Nephron progenitor cell (in vitro differentiated cells): ENCODE measurements at regions not wholly inside any gene's neighbourhood (a gene's known extent, or its start where the extent isn't known, plus 50 kb on each side); places are given as distances from the start of the nearest gene placed in this dataset.

Source experiments
- DNase-seq: peaks from one replicate; pipeline ENCODE4 v3.0.0; 2021
- H3K27ac Mint-ChIP-seq: 2 replicates; pipeline ENCODE4 v1.8.0; 2021; ENCODE audit warnings: mild to moderate bottlenecking, moderate library complexity, mixed read lengths
- H3K27me3 Mint-ChIP-seq: 2 replicates; pipeline ENCODE4 v1.8.0; 2021; ENCODE audit warnings: mild to moderate bottlenecking, low read depth, mixed read lengths; ENCODE audit not compliant: poor library complexity
- H3K36me3 Mint-ChIP-seq: 2 replicates; pipeline ENCODE4 v1.8.0; 2021; ENCODE audit warnings: low read depth, mixed read lengths
- H3K4me1 Mint-ChIP-seq: 2 replicates; pipeline ENCODE4 v1.8.0; 2021; ENCODE audit warnings: mixed read lengths
- H3K4me3 Mint-ChIP-seq: 2 replicates; pipeline ENCODE4 v1.8.0; 2021; ENCODE audit warnings: mild to moderate bottlenecking, moderate library complexity, mixed read lengths
- H3K9me3 Mint-ChIP-seq: 2 replicates; pipeline ENCODE4 v1.8.0; 2021; ENCODE audit warnings: mild to moderate bottlenecking, moderate library complexity, mixed read lengths
- TF ChIP-seq, protein P1 (sequence below): fragments of 200-600 bp; sonication (generic); IDR thresholded peaks from 2 replicates; pipeline ENCODE4 v1.5.0; 2021; ENCODE audit warnings: antibody characterized with exemption

DNA sequence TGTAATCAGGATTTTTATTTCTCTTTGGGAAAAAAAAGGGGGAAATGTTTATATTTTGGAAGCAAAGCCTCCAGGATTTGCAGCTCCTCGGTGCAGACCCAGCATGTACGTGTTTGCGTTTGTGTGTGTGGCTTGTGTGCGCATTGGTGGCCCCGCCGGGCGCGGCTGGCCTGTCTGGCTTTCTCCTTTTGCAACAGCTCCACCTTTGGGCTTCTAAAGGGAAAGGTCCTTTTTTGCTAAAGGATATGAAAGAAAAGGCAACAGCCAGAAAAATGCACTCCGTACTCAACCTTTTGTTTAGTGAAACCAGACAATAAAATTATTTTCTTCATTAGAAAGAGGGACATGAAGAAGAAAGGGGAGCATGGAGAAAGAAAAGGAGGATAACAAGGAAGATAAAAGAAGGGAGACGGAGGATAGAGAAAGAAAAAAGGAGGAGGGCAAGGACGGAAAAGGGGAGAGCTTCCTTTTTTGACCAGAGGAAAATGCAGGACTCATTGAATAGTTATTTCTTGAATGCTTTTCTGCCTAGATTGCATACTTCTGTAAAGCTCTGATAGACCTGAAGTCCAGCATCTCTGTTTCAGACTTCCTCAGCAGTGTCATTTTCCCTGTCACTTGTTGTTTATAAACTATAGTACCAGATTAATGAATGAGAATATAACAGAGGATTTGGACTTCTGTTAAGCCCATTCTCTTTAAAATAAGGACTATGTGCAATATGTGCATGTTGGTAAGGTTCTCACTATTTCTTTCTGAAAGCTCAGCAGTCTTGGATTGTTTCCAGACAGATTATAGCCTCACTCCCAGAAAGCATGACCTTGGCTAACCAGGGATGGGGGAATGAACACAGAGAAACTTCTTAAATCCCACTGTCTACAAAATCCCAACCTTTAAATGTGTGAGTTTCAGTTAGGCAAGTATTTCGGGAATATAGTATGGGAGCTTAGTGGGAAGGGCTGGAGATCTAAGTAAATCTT is 563.1 kb upstream of the PIK3C3 start:
- H3K27me3 Mint-ChIP-seq = no peaks in the 10 kb centered on the region
- peak; percentile 73 for DNase-seq
- TF ChIP-seq, protein P1, sequence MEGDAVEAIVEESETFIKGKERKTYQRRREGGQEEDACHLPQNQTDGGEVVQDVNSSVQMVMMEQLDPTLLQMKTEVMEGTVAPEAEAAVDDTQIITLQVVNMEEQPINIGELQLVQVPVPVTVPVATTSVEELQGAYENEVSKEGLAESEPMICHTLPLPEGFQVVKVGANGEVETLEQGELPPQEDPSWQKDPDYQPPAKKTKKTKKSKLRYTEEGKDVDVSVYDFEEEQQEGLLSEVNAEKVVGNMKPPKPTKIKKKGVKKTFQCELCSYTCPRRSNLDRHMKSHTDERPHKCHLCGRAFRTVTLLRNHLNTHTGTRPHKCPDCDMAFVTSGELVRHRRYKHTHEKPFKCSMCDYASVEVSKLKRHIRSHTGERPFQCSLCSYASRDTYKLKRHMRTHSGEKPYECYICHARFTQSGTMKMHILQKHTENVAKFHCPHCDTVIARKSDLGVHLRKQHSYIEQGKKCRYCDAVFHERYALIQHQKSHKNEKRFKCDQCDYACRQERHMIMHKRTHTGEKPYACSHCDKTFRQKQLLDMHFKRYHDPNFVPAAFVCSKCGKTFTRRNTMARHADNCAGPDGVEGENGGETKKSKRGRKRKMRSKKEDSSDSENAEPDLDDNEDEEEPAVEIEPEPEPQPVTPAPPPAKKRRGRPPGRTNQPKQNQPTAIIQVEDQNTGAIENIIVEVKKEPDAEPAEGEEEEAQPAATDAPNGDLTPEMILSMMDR = peak; percentile 74
- H3K4me1 Mint-ChIP-seq = peaks cover 42% of the 10 kb centered on the region
- H3K4me3 Mint-ChIP-seq = peak overlapping the region; percentile 77
- no peaks in the 10 kb centered on the region for H3K36me3 Mint-ChIP-seq
- no peak overlapping the region for H3K27ac Mint-ChIP-seq
- no peaks in the 10 kb centered on the region for H3K9me3 Mint-ChIP-seq

DNA sequence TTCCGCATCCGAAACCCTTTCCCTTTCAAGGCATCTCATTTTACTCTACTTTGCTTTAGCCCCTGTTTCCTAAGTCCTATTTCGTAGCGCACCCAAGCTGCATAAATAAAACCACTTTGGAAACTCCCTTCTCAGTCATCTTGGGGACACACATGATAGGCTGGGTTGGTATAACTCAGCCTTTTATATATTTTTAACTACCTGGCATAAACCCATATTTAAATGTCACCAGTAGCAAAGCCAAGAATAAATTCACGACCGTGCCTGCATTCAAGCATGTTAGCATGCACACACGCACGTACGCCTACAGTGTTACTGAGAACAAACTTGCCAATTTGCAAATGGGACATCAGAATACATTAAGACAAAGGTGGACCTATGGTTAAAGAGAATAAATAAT is 564.7 kb upstream of the PIK3C3 start:
- H3K27ac Mint-ChIP-seq = no peak overlapping the region
- no peaks in the 10 kb centered on the region for H3K36me3 Mint-ChIP-seq
- TF ChIP-seq, protein P1 = no peak
- no peak overlapping the region for H3K4me3 Mint-ChIP-seq
- H3K4me1 Mint-ChIP-seq = peaks cover 42% of the 10 kb centered on the region
- no peaks in the 10 kb centered on the region for H3K9me3 Mint-ChIP-seq
- H3K27me3 Mint-ChIP-seq = no peaks in the 10 kb centered on the region
- no peak for DNase-seq

DNA sequence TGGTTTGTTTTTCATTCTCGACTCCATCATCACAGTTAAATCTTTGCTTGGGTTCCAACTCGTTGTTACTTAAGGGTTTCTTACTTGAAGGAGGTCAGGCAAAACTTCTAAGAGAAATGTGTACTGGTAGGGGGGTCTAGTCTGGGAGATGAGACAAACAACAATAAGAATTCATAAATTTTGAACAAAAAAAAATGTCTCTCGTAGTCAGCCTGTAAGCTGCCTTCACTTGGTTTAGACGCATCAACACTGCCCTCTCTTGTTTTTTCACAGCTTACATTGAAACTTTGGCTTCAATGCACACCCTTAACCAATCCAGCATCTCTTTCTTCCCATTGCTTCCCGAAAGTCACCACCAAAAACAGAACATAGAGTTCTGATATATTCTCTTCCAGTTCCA is 576.4 kb upstream of the PIK3C3 start:
- H3K27me3 Mint-ChIP-seq = peaks cover 11% of the 10 kb centered on the region
- H3K36me3 Mint-ChIP-seq = peaks cover 15% of the 10 kb centered on the region
- no peak for DNase-seq
- H3K27ac Mint-ChIP-seq = no peak overlapping the region
- H3K9me3 Mint-ChIP-seq = no peaks in the 10 kb centered on the region
- H3K4me1 Mint-ChIP-seq = peaks cover 27% of the 10 kb centered on the region
- no peak overlapping the region for H3K4me3 Mint-ChIP-seq
- TF ChIP-seq, protein P1 = peak; percentile 23

DNA sequence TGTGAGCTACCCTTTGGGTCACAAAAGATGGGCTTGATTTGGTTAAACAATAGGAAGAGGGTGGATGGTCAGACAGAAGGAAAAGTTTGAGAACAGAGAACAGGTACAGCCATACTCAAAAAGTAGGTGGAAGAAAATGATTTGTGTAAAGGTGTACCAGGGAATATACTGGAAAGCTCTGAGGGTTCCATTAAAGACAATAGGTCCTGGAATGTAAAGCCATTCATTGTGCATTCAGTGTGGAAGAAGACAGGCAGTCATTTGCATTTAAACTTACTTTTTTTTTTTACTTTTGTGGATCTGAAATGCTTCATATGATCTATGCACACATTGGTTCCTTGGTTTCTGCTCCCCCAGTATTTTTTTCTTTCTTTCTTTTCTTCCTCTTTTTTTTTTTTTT is 581.4 kb upstream of the PIK3C3 start:
- DNase-seq = no peak
- Mint-ChIP-seq H3K27me3 (peaks cover 10% of the 10 kb centered on the region), H3K9me3 (no peaks in the 10 kb centered on the region), H3K27ac (no peak overlapping the region), H3K36me3 (peaks cover 15% of the 10 kb centered on the region), H3K4me1 (peaks cover 33% of the 10 kb centered on the region), H3K4me3 (no peak overlapping the region)
- TF ChIP-seq, protein P1 = no peak

DNA sequence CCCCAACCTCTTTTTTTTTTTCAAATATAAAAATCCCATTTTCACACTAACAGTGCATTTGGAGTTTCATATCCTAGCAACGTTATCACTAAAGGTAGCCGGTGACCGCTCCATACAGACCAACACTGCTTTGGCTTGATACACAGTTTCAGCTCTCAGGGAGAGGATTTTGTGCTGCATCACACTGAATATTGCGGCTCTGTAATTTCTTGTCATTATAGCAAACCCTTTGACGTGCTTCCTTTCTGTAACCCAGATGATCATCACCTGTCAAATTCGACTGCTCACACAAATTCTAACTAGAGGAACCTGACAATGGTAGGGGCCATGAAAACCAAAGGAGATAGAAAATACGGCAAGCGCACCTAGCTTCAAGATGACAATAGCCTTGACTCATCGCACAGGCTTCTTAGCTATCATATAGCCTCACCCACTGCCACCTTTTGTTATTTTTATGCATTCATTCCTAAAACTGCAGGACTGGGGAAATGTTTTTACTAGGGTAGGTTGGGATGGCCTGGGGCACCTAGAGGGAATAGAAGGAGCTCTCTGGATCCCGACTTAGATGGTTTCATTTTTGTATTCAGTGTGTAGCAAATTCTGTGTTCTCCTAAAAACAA is 582.9 kb upstream of the PIK3C3 start:
- no peak overlapping the region for H3K27ac Mint-ChIP-seq
- TF ChIP-seq, protein P1 = no peak
- H3K4me3 Mint-ChIP-seq = no peak overlapping the region
- H3K4me1 Mint-ChIP-seq = peaks cover 18% of the 10 kb centered on the region
- DNase-seq = no peak
- no peaks in the 10 kb centered on the region for H3K9me3 Mint-ChIP-seq
- peaks cover 15% of the 10 kb centered on the region for H3K36me3 Mint-ChIP-seq
- H3K27me3 Mint-ChIP-seq = peaks cover 11% of the 10 kb centered on the region
